ENCODE measurements at regions not wholly inside any gene's neighbourhood (a gene's known extent, or its start where the extent isn't known, plus 50 kb on each side); places are given as distances from the start of the nearest gene placed in this dataset.

DNA sequence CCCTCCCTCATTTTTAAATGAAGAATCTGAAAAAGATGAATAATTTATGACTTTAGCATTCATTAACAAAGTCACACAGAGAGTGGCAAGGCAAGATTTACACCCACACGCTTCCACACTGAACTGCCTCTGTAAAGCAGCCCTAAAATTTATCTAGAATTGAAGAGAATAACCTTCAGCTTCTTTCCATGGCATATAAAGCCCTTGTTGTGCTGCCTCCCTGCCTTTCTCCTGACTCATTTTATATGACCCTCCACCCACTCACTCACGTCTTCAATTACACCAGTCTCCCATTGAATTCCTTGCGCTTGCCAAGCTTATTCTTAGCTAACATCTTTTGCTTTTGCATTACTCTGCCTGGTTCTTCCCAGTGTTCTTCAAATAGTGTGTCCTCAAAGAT is 2649.3 kb downstream of the PCDH7 start:
- DNase-seq (ENCODE audit: low spot score): no peak
- TF ChIP-seq CTCF (IDR thresholded peaks at IDR 0.05): no peak
- Histone ChIP-seq H3K4me3 (no peak overlapping the region), H3K27ac (no peak overlapping the region)

DNA sequence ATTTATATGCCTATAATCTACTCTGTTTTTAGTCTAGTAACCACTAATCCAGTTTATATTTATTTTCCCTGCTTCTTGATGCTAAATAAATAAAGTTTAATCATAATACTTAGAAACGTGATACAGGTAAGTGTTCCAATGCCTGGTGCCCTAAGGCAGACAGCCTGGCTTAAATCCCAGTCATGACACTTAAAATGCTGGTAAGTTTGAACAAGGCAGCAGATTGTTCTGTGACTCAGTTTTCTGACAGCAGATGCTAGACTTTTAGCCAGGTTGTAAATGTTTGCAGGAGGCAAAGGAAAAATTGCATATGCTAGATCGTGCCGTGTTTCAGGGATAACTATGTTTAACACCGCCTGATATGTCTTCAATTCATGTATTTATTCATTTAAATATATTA is 2661.6 kb downstream of the PCDH7 start:
- DNase-seq (ENCODE audit: low spot score): no peak
- Histone ChIP-seq H3K27ac (no peak overlapping the region), H3K4me3 (no peak overlapping the region)
- TF ChIP-seq CTCF (IDR thresholded peaks at IDR 0.05): no peak

DNA sequence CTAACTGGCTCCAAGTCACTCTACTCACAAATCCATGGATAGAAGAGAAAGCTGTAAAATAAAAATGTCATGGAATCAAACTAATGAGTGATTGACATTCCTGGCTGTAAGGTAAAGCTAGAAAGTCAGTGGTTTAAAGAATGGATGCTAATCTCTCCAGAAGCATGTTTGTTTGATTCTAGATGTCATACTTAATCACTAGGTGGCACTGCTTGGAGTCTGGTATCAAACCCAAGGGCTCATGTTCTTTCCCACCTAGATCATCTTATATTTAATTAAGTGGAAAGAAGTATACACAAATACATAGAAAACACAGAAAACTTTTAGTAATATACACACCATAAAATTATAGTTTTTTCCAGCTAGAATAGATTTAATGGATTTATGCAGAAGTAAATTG is 2666.6 kb downstream of the PCDH7 start:
- no peak for DNase-seq (ENCODE audit: low spot score)
- no peak overlapping the region for H3K4me3 ChIP-seq
- no peak for TF ChIP-seq CTCF (IDR thresholded peaks at IDR 0.05)
- H3K27ac ChIP-seq: no peak overlapping the region

DNA sequence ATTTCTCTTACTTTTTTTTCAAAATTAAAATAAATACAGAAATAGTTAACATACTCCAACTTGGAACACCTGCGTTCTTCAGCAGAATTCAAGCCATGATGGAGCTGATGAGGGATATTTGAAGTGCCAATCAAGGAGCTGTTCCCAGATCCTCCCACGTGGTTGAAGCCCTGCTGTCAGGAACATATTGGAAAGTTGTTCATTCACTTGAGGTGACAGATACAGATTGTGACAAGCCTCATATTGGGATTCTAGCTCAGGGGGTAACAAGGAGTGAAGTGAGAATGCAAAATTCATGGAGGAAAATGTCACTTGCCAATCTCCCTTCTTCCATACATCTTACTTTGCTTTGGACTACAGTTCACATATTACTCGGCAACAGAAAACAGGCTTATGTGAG is 2670.8 kb downstream of the PCDH7 start:
- no peak overlapping the region for H3K4me3 ChIP-seq
- H3K27ac ChIP-seq: no peak overlapping the region
- DNase-seq (ENCODE audit: low spot score): no peak
- no peak for TF ChIP-seq CTCF (IDR thresholded peaks at IDR 0.05)

GRCh38 chr4:33395731-33396485 is 2675.7 kb downstream of the PCDH7 start:
- DNase-seq (ENCODE audit: low spot score): no peak
- TF ChIP-seq CTCF (IDR thresholded peaks at IDR 0.05): no peak
- Histone ChIP-seq H3K27ac (no peak overlapping the region), H3K4me3 (no peak overlapping the region)

DNA sequence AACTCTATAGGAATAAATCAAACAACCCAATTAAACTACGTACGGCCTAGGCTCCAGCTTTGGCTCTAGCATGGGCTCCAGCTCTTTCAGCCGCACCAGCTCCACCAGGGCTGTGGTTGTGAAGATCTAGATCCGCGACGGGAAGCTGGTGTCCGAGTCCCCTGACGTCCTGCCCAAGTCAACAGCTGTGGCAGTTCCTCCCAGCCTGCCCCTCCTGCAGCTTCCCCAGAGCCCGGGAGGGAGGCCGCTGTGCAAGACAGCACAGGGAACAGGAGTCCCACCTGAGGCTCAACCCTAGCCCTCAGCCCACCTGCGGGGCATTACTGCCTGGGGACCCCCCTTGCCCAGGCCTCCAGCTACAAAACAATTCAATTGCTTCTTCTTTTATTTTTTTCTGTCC is 2680.3 kb downstream of the PCDH7 start:
- no peak for TF ChIP-seq CTCF (IDR thresholded peaks at IDR 0.05)
- no peak for DNase-seq (ENCODE audit: low spot score)
- H3K4me3 ChIP-seq: no peak overlapping the region
- no peak overlapping the region for H3K27ac ChIP-seq

DNA sequence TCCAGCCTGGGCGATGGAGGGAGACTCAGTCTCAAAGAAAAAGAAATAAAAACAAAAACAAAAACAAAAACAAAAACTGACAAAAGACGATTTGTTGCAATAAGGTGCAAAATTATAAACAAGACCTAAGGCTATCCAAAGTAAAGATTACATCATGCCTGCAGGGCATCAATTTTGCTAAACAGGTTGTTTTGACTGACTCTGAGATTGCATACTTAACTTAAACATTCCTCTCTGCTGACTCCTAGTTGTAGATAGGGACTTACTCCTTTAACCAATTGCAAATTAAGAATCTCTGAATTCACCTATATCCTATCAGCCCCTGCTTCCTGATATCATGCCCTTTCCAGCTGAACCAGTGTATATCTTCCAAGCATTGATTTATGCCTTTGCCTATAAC is 2687.3 kb downstream of the PCDH7 start:
- TF ChIP-seq CTCF (IDR thresholded peaks at IDR 0.05): no peak
- H3K4me3 ChIP-seq: no peak overlapping the region
- no peak overlapping the region for H3K27ac ChIP-seq
- DNase-seq (ENCODE audit: low spot score): no peak
